ENCODE measurements at regions not wholly inside any gene's neighbourhood (a gene's known extent, or its start where the extent isn't known, plus 50 kb on each side); places are given as distances from the start of the nearest gene placed in this dataset.

GRCh38 chr2:126343136-126343535 lies 312.8 kb upstream of the GYPC start:
- no peak for TF ChIP-seq CTCF (IDR thresholded peaks at IDR 0.05)
- no peak for TF ChIP-seq POLR2AphosphoS5 (IDR thresholded peaks at IDR 0.05)
- TF ChIP-seq POLR2A (IDR thresholded peaks at IDR 0.05) = no peak
- TF ChIP-seq EP300 (IDR thresholded peaks at IDR 0.05) = no peak

Data from stomach (tissue), 4 donors.